Endothelial cell (in vitro differentiated cells): ENCODE measurements at regions not wholly inside any gene's neighbourhood (a gene's known extent, or its start where the extent isn't known, plus 50 kb on each side); places are given as distances from the start of the nearest gene placed in this dataset.
"Not testable (repeated sequence)": the region's sequence is repeated elsewhere in the genome, so short reads cannot be mapped to it uniquely, and the experiment has no call there.

ENCODE experiments used
- DNase-seq: peaks from one replicate; pipeline ENCODE4 v3.0.0; 2021; ENCODE audit warnings: low spot score
- H3K27ac Mint-ChIP-seq: one replicate; pipeline ENCODE4 v1.8.0; 2021; ENCODE audit warnings: mixed read lengths, inconsistent platforms; ENCODE audit not compliant: unreplicated experiment
- H3K27me3 Mint-ChIP-seq: one replicate; pipeline ENCODE4 v1.8.0; 2021; ENCODE audit warnings: mild to moderate bottlenecking, moderate library complexity, mixed read lengths, inconsistent platforms; ENCODE audit not compliant: unreplicated experiment
- H3K36me3 Mint-ChIP-seq: one replicate; pipeline ENCODE4 v1.8.0; 2021; ENCODE audit warnings: mild to moderate bottlenecking, low read depth, mixed read lengths, inconsistent platforms; ENCODE audit not compliant: unreplicated experiment
- H3K4me1 Mint-ChIP-seq: one replicate; pipeline ENCODE4 v1.8.0; 2021; ENCODE audit warnings: mild to moderate bottlenecking, mixed read lengths, inconsistent platforms; ENCODE audit not compliant: unreplicated experiment
- H3K4me3 Mint-ChIP-seq: one replicate; pipeline ENCODE4 v1.8.0; 2021; ENCODE audit warnings: mild to moderate bottlenecking, mixed read lengths, inconsistent platforms; ENCODE audit not compliant: unreplicated experiment
- H3K9me3 Mint-ChIP-seq: one replicate; pipeline ENCODE4 v1.8.0; 2021; ENCODE audit warnings: mixed read lengths, inconsistent platforms; ENCODE audit not compliant: unreplicated experiment
- CTCF ChIP-seq: fragments of 200-600 bp; sonication (generic); IDR thresholded peaks from one replicate; pipeline ENCODE4 v1.5.0; 2021; ENCODE audit warnings: antibody characterized with exemption; ENCODE audit not compliant: unreplicated experiment

- no peak for DNase-seq
- H3K36me3 Mint-ChIP-seq: no peaks in the 10 kb centered on the region
- H3K27me3 Mint-ChIP-seq: no peaks in the 10 kb centered on the region
- H3K27ac Mint-ChIP-seq: no peak overlapping the region
- no peaks in the 10 kb centered on the region for H3K9me3 Mint-ChIP-seq
- H3K4me3 Mint-ChIP-seq: no peak overlapping the region
- no peaks in the 10 kb centered on the region for H3K4me1 Mint-ChIP-seq
- TF ChIP-seq CTCF: no peak
Measured at GRCh38 chr7:109893231-109893630, 1197.7 kb upstream of the LRRN3 start.

DNA sequence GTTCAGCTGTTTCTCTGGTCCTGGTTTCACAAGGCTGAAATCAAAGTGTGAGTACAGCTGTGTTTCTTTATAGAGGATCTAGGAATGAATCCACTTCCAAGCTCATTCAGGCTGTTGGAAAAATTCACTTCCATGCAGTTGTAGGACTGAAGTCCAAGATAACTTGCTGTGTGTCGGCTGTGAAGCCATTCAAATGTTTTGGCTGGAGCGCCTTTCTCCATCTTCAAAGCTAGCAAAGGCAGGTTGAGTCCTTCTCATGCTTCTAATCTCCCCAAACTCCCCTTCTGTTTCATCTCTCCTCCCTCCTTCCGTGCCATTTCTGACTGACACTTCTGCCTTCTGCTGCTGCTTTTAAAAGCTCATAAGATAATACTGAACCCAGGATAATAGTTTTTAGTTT lies 1195.4 kb upstream of the LRRN3 start:
- H3K4me3 Mint-ChIP-seq: no peak overlapping the region
- H3K36me3 Mint-ChIP-seq: no peaks in the 10 kb centered on the region
- no peaks in the 10 kb centered on the region for H3K4me1 Mint-ChIP-seq
- H3K27me3 Mint-ChIP-seq: no peaks in the 10 kb centered on the region
- TF ChIP-seq CTCF: no peak
- H3K9me3 Mint-ChIP-seq: no peaks in the 10 kb centered on the region
- H3K27ac Mint-ChIP-seq: no peak overlapping the region
- DNase-seq: no peak

- DNase-seq: no peak
- H3K27ac Mint-ChIP-seq: no peak overlapping the region
- TF ChIP-seq CTCF: no peak
- H3K36me3 Mint-ChIP-seq: no peaks in the 10 kb centered on the region
- H3K4me1 Mint-ChIP-seq: no peaks in the 10 kb centered on the region
- no peak overlapping the region for H3K4me3 Mint-ChIP-seq
- no peaks in the 10 kb centered on the region for H3K27me3 Mint-ChIP-seq
- H3K9me3 Mint-ChIP-seq: no peaks in the 10 kb centered on the region
Measured at GRCh38 chr7:109901926-109902325, 1189.0 kb upstream of the LRRN3 start.

DNA sequence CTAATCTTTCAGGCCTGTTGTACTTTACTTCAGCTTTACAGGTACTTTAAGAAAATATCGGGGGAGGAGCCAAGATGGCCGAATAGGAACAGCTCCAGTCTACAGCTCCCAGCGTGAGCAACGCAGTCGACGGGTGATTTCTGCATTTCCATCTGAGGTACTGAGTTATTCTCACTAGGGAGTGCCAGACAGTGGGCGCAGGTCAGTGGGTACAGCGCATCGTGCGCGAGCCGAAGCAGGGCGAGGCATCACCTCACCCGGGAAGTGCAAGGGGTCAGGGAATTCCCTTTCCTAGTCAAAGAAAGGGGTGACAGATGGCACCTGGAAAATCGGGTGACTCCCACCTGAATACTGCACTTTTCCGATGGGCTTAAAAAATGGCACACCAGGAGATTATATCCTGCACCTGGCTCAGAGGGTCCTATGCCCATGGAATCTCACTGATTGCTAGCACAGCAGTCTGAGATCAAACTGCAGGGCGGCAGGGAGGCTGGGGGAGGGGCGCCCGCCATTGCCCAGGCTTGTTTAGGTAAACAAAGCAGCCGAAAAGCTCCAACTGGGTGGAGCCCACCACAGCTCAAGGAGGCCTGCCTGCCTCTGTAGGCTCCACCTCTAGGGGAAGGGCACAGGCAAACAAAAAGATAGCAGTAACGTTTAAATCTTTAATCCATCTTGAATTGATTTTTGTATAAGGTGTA lies 1185.4 kb upstream of the LRRN3 start:
- not testable (repeated sequence) for H3K4me3 Mint-ChIP-seq, H3K36me3 Mint-ChIP-seq, H3K9me3 Mint-ChIP-seq, H3K27me3 Mint-ChIP-seq, H3K27ac Mint-ChIP-seq, DNase-seq, H3K4me1 Mint-ChIP-seq

- Mint-ChIP-seq H3K36me3 (no peaks in the 10 kb centered on the region), H3K4me1 (no peaks in the 10 kb centered on the region), H3K9me3 (peaks cover 6% of the 10 kb centered on the region), H3K4me3 (no peak overlapping the region), H3K27me3 (no peaks in the 10 kb centered on the region), H3K27ac (no peak overlapping the region)
- no peak for TF ChIP-seq CTCF
- no peak for DNase-seq
Measured at GRCh38 chr7:109915670-109916069, 1175.3 kb upstream of the LRRN3 start.
